Caco-2 (cell line): ENCODE measurements at regions not wholly inside any gene's neighbourhood (a gene's known extent, or its start where the extent isn't known, plus 50 kb on each side); places are given as distances from the start of the nearest gene placed in this dataset.

Experiments used
- BruUV-seq: library from RNA; stranded (reverse); fragments of 400-500 nt; replicated peaks from 2 replicates; lab custom pipeline; 2021; lab: Mats Ljungman, UMichigan
- CTCF ChIA-PET: fragments of 300-600 bp; sonication (Branson Sonifier 250); formaldehyde crosslinking; loops from one replicate; lab custom pipeline; 2022; ENCODE audit warnings: antibody characterized with exemption; lab: Charles Lee
- POLR2A ChIA-PET: fragments of 300-600 bp; sonication (Branson Sonifier 250); formaldehyde crosslinking; loops from one replicate; lab custom pipeline; 2022; ENCODE audit warnings: antibody characterized with exemption; lab: Charles Lee
- DNase-seq, 2 experiments: peaks; one replicate each; pipeline versions ENCODE4 v3.0.0 to v3.0.0-alpha.2; 2020 to 2022
- H3K27me3 ChIP-seq: replicated peaks from 2 replicates; pipeline ENCODE4 v1.6.0; 2011; ENCODE audit warnings: low read length; ENCODE audit not compliant: control insufficient read depth, insufficient read depth
- H3K36me3 ChIP-seq: 2 replicates; pipeline ENCODE4 v1.5.1; 2011; ENCODE audit warnings: low read length; ENCODE audit not compliant: control insufficient read depth, insufficient read depth
- H3K4me1 ChIP-seq: fragments of 250-450 bp; sonication (Bioruptor Pico); 2 replicates; pipeline ENCODE4 v1.5.1; 2020; ENCODE audit warnings: mild to moderate bottlenecking
- H3K4me3 ChIP-seq: 2 replicates; pipeline ENCODE4 v1.5.1; 2011; ENCODE audit warnings: low read depth, mild to moderate bottlenecking, control low read depth, low read length
- H3K9me3 ChIP-seq: fragments of 250-450 bp; sonication (Bioruptor Pico); 2 replicates; pipeline ENCODE4 v1.5.1; 2020; ENCODE audit warnings: mild to moderate bottlenecking, moderate library complexity
- H3K27ac Mint-ChIP-seq: one replicate; pipeline ENCODE4 v1.8.0; 2022; ENCODE audit warnings: mixed read lengths; ENCODE audit not compliant: unreplicated experiment
- H3K27me3 Mint-ChIP-seq: one replicate; pipeline ENCODE4 v1.8.0; 2022; ENCODE audit warnings: mixed read lengths; ENCODE audit not compliant: insufficient read depth, unreplicated experiment
- H3K36me3 Mint-ChIP-seq: one replicate; pipeline ENCODE4 v1.8.0; 2022; ENCODE audit warnings: mild to moderate bottlenecking, mixed read lengths; ENCODE audit not compliant: insufficient read depth, unreplicated experiment
- H3K4me1 Mint-ChIP-seq: one replicate; pipeline ENCODE4 v1.8.0; 2022; ENCODE audit warnings: low read depth, mixed read lengths; ENCODE audit not compliant: unreplicated experiment
- H3K4me3 Mint-ChIP-seq: one replicate; pipeline ENCODE4 v1.8.0; 2022; ENCODE audit warnings: mild to moderate bottlenecking, moderate library complexity, mixed read lengths; ENCODE audit not compliant: unreplicated experiment
- H3K9me3 Mint-ChIP-seq: one replicate; pipeline ENCODE4 v1.8.0; 2022; ENCODE audit warnings: mixed read lengths; ENCODE audit not compliant: unreplicated experiment
- intact Hi-C: fragments of 100-400 bp; cut with micrococcal nuclease; formaldehyde crosslinking; loops from one replicate; pipeline ENCODE4 v1.10.0; 2022; ENCODE audit not compliant: unreplicated experiment
- TF ChIP-seq, protein P1 (sequence below), 2 experiments: fragments of 200-600 bp in 1 of 2; IDR thresholded peaks; 1 replicate in 1 of 2; 2 replicates in 1 of 2; pipeline versions ENCODE4 v1.5.1 to v1.8.0; 2011 to 2022; ENCODE audit warnings: antibody characterized with exemption in 1 of 2, control low read depth in 1 of 2, inconsistent platforms in 1 of 2, low read depth in 1 of 2, low read length in 1 of 2, mild to moderate bottlenecking in 1 of 2, moderate library complexity in 1 of 2; ENCODE audit not compliant: insufficient read depth in 1 of 2, severe bottlenecking in 1 of 2, unreplicated experiment in 1 of 2

DNA sequence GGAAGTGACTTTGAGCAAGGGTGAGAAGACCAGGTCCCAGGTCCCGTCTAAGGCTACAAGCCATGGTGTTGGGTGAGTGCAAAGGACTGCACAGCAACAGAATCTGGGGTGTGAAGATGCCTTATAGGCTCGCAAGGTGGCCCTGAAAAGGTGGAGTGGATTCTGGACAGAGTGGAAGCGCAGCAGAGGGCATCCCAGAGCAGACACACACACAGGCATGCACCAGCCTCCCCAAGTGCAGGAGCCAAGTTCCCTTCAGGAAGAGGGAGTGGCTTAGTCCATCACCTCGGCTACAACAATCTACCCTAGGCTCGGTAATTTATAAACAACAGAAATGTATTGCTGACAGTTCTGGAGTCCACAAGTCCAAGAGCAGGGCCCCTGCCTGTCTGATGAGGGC, 180.1 kb upstream of the PDE10A start:
- no peak overlapping the region for H3K4me3 Mint-ChIP-seq
- H3K27me3 ChIP-seq, result no peaks in the 10 kb centered on the region
- no TSS peak for BruUV-seq
- no peaks in the 10 kb centered on the region for H3K4me1 ChIP-seq
- H3K27me3 Mint-ChIP-seq, result peaks cover 13% of the 10 kb centered on the region
- no peaks in the 10 kb centered on the region for H3K36me3 Mint-ChIP-seq
- H3K27ac Mint-ChIP-seq, result no peak overlapping the region
- no peaks in the 10 kb centered on the region for H3K4me1 Mint-ChIP-seq
- POLR2A ChIA-PET, result no interaction called here
- intact Hi-C loops, result no loop called here
- no peak overlapping the region for H3K4me3 ChIP-seq
- TF ChIP-seq, protein P1, sequence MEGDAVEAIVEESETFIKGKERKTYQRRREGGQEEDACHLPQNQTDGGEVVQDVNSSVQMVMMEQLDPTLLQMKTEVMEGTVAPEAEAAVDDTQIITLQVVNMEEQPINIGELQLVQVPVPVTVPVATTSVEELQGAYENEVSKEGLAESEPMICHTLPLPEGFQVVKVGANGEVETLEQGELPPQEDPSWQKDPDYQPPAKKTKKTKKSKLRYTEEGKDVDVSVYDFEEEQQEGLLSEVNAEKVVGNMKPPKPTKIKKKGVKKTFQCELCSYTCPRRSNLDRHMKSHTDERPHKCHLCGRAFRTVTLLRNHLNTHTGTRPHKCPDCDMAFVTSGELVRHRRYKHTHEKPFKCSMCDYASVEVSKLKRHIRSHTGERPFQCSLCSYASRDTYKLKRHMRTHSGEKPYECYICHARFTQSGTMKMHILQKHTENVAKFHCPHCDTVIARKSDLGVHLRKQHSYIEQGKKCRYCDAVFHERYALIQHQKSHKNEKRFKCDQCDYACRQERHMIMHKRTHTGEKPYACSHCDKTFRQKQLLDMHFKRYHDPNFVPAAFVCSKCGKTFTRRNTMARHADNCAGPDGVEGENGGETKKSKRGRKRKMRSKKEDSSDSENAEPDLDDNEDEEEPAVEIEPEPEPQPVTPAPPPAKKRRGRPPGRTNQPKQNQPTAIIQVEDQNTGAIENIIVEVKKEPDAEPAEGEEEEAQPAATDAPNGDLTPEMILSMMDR (IDR thresholded peaks at IDR 0.05; ENCODE audit: insufficient read depth in 1 of 2, low read depth in 1 of 2, low read length in 1 of 2, severe bottlenecking in 1 of 2, unreplicated experiment in 1 of 2), result no peak
- H3K9me3 Mint-ChIP-seq, result no peaks in the 10 kb centered on the region
- H3K9me3 ChIP-seq, result no peaks in the 10 kb centered on the region
- H3K36me3 ChIP-seq, result no peaks in the 10 kb centered on the region
- CTCF ChIA-PET, result no interaction called here
- peak in 1 of 2 experiments; percentile 21 for DNase-seq

DNA sequence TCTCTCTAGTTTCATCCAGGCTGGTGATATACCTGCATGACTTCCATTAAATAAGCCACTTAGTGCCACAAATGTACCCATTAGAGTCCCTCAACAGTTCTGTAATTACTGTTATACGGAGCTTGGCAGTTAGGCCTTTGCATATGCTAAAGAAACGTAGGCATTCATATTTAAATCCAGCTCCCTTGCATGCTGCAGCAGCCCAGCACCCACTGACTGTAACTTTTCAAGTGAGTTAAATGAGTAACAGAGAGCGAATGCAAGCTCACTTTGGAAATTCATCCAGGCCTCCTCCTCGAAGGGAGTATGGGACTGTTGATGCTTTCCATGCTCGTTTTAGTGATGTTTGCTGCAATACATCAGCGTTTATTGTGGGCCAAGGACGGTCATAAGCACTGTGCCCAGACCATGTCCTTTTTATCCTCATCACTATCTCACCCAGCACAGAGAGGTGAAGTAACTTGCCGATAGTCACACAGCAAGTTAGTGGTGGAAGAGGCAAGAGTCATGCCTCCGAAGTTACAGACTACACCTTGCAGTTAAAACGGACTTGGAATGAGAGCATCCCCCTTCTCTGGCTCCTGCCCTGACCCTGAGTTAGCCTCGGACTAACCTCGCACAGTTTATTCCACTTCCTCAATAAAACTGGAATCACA, 179.4 kb upstream of the PDE10A start:
- H3K4me1 Mint-ChIP-seq, result no peaks in the 10 kb centered on the region
- no peaks in the 10 kb centered on the region for H3K36me3 Mint-ChIP-seq
- POLR2A ChIA-PET, result no interaction called here
- CTCF ChIA-PET, result no interaction called here
- no peaks in the 10 kb centered on the region for H3K36me3 ChIP-seq
- H3K27me3 Mint-ChIP-seq, result peaks cover 13% of the 10 kb centered on the region
- no TSS peak for BruUV-seq
- no peaks in the 10 kb centered on the region for H3K4me1 ChIP-seq
- TF ChIP-seq, protein P1 (IDR thresholded peaks at IDR 0.05; ENCODE audit: insufficient read depth in 1 of 2, low read depth in 1 of 2, low read length in 1 of 2, severe bottlenecking in 1 of 2, unreplicated experiment in 1 of 2), result no peak
- H3K27me3 ChIP-seq, result no peaks in the 10 kb centered on the region
- H3K9me3 Mint-ChIP-seq, result no peaks in the 10 kb centered on the region
- intact Hi-C loops, result no loop called here
- H3K4me3 ChIP-seq, result no peak overlapping the region
- H3K9me3 ChIP-seq, result no peaks in the 10 kb centered on the region
- DNase-seq, result no peak
- H3K27ac Mint-ChIP-seq, result no peak overlapping the region
- H3K4me3 Mint-ChIP-seq, result no peak overlapping the region

DNA sequence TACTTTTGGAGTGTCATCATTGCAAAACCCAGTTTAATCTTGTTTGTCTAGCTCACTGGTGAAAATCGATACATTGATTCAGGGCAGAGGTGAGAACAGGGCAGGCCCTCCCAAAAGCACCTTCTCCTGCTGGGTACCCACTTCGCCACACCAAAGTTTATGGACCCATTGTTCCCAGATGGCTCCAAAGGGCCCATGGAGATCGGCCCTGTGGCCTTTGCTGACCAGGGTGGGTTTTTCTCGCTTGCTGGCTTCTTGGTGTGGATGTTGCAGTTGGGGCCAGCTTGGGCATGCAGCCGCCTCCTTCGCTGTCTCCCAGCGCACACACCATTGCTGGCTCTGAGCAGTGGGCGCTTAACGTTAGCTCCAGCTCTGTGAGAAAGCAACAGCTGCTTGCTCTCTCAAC, 178.1 kb upstream of the PDE10A start:
- Mint-ChIP-seq H3K36me3 (no peaks in the 10 kb centered on the region), H3K9me3 (no peaks in the 10 kb centered on the region), H3K27me3 (peaks cover 13% of the 10 kb centered on the region), H3K4me1 (no peaks in the 10 kb centered on the region), H3K4me3 (no peak overlapping the region), H3K27ac (no peak overlapping the region)
- CTCF ChIA-PET, result no interaction called here
- no peak for DNase-seq
- POLR2A ChIA-PET, result no interaction called here
- Histone ChIP-seq H3K36me3 (no peaks in the 10 kb centered on the region), H3K4me1 (no peaks in the 10 kb centered on the region), H3K9me3 (no peaks in the 10 kb centered on the region), H3K4me3 (no peak overlapping the region), H3K27me3 (no peaks in the 10 kb centered on the region)
- TF ChIP-seq, protein P1 (IDR thresholded peaks at IDR 0.05; ENCODE audit: insufficient read depth in 1 of 2, low read depth in 1 of 2, low read length in 1 of 2, severe bottlenecking in 1 of 2, unreplicated experiment in 1 of 2), result no peak
- intact Hi-C loops, result no loop called here
- BruUV-seq, result no TSS peak
